Heart left ventricle (tissue), 13 donors: ENCODE measurements at regions not wholly inside any gene's neighbourhood (a gene's known extent, or its start where the extent isn't known, plus 50 kb on each side); places are given as distances from the start of the nearest gene placed in this dataset.

Experiments used
- CTCF ChIP-seq, 12 donors: fragments of 200-600 bp; sonication (generic) in 4 of 12; IDR thresholded peaks; one replicate each; pipeline versions ENCODE4 v1.5.0 to v1.8.0; 2018 to 2022; ENCODE audit warnings: antibody characterized with exemption in 12 of 12, mild to moderate bottlenecking in 5 of 12
- POLR2A ChIP-seq, 2 donors: fragments of 450-650 bp; IDR thresholded peaks; one replicate each; pipeline ENCODE4 v1.6.1; 2017; ENCODE audit warnings: antibody characterized with exemption in 2 of 2, mild to moderate bottlenecking in 2 of 2, moderate library complexity in 2 of 2
- donor health status: ischemic (EF 13 %, LVEDD 7.1; RV severe dilation, severe dysfunction).
- donor health status: DM: no; HTN: yes; CAD: no.
- donor health status: DM: no; HTN: no; CAD: no.
- donor health status: ischemic (EF 25% LVEDD 6.9; RV normal size, moderate dysfunction).
- donor health status: ischemic (EF 25% LVEDD 5.7; RV mildly dilated, moderate dysfunction).
- donor health status: ischemic (EF 35%, LVEDD 5.7; RV mildly dilated, moderate dysfunction).
- donor health status: nonischemic (EF 11% LVEDD 7.7; RV severe dilation, severe dysfunction).
- donor health status: DM: yes; HTN: yes; CAD: no.
- donor health status: PGD.
- donor health status: ischemic (EF 29% LVEDD 5.4; RV normal size, mild dysfunction).
- donor health status: nonischemic (EF 23%, LVEDD 6.1; RV moderate dilation, normal function).

- TF ChIP-seq POLR2A (IDR thresholded peaks at IDR 0.05) (no peak), CTCF (IDR thresholded peaks at IDR 0.05) (no peak)
Measured at GRCh38 chr12:87425942-87426554, 603.2 kb downstream of the C12orf50 start.
